Endothelial cell of umbilical vein (primary cell): ENCODE measurements at regions not wholly inside any gene's neighbourhood (a gene's known extent, or its start where the extent isn't known, plus 50 kb on each side); places are given as distances from the start of the nearest gene placed in this dataset.

Source experiments
- BruUV-seq: library from RNA; stranded (reverse); fragments of 400-500 nt; replicated peaks from 2 replicates; lab custom pipeline; 2021; lab: Mats Ljungman, UMichigan
- CTCF ChIA-PET: fragments of 300-600, 350-600 bp; sonication (Branson Sonifier 250); formaldehyde crosslinking; loops from one replicate; lab custom pipeline; 2021; ENCODE audit warnings: antibody characterized with exemption, inconsistent platforms; lab: Charles Lee
- POLR2A ChIA-PET: fragments of 300-600, 350-600 bp; sonication (Branson Sonifier 250); formaldehyde crosslinking; loops from one replicate; lab custom pipeline; 2021; ENCODE audit warnings: antibody characterized with exemption, inconsistent platforms; lab: Charles Lee
- DNase-seq: peaks from one replicate; pipeline ENCODE4 v3.0.0-alpha.2; 2011; ENCODE audit warnings: low read depth, low spot score
- FAIRE-seq: peaks from 2 replicates; lab custom pipeline; 2011; peaks lifted over from hg19 to GRCh38; lab: Jason Lieb, UNC
- H2AFZ ChIP-seq: 2 replicates; pipeline ENCODE4 v1.6.0; 2012; ENCODE audit warnings: low read depth, low read length, control low read depth, inconsistent platforms
- H3K27ac ChIP-seq: 2 replicates; pipeline ENCODE4 v1.5.1; 2011; ENCODE audit warnings: low read depth, mild to moderate bottlenecking, control low read depth, low read length, moderate library complexity; ENCODE audit not compliant: insufficient read depth
- H3K27me3 ChIP-seq, 2 experiments: 2 replicates each; pipeline versions ENCODE4 v1.6.0 to v1.6.1; 2011; ENCODE audit warnings: low read length in 2 of 2, mixed read lengths in 1 of 2; ENCODE audit not compliant: control insufficient read depth in 2 of 2, insufficient read depth in 2 of 2
- H3K36me3 ChIP-seq, 2 experiments: 2 replicates in 1 of 2; 3 replicates in 1 of 2; pipeline ENCODE4 v1.5.1; 2011; ENCODE audit warnings: low read length in 2 of 2, mild to moderate bottlenecking in 1 of 2, moderate library complexity in 1 of 2; ENCODE audit not compliant: control insufficient read depth in 2 of 2, insufficient read depth in 2 of 2; ENCODE audit errors: extremely low read depth in 1 of 2
- H3K4me1 ChIP-seq: 3 replicates; pipeline ENCODE4 v1.5.1; 2011; ENCODE audit warnings: mild to moderate bottlenecking, low read length; ENCODE audit not compliant: control insufficient read depth, insufficient read depth; ENCODE audit errors: extremely low read depth
- H3K4me2 ChIP-seq: 2 replicates; pipeline ENCODE4 v1.6.1; 2011; ENCODE audit warnings: low read length, control low read depth, mixed read lengths; ENCODE audit not compliant: insufficient read depth
- H3K4me3 ChIP-seq, 3 experiments: fragments of 200-600 bp in 1 of 3; sonication (generic), shearing (Covaris generic) in 1 of 3; replicated peaks in 1 of 3; 2 replicates each; pipeline ENCODE4 v1.5.1; 2011 to 2016; ENCODE audit warnings: control low read depth in 3 of 3, low read length in 3 of 3, mild to moderate bottlenecking in 2 of 3, inconsistent platforms in 1 of 3, low read depth in 1 of 3, moderate library complexity in 1 of 3; ENCODE audit not compliant: insufficient read depth in 1 of 3
- H3K79me2 ChIP-seq: 2 replicates; pipeline ENCODE4 v1.6.0; 2012; ENCODE audit warnings: low read length, inconsistent platforms; ENCODE audit not compliant: control insufficient read depth, insufficient read depth
- H3K9ac ChIP-seq: replicated peaks from 2 replicates; pipeline ENCODE3; 2011; ENCODE audit warnings: low read length, control low read depth; ENCODE audit not compliant: insufficient read depth; ENCODE audit errors: extremely low read depth
- H3K9me1 ChIP-seq: replicated peaks from 3 replicates; pipeline ENCODE4 v1.6.0; 2011; ENCODE audit warnings: mild to moderate bottlenecking, low read length; ENCODE audit not compliant: control insufficient read depth, insufficient read depth; ENCODE audit errors: extremely low read depth
- H3K9me3 ChIP-seq: replicated peaks from 2 replicates; pipeline ENCODE4 v1.5.1; 2012; ENCODE audit warnings: low read length, inconsistent platforms; ENCODE audit not compliant: control insufficient read depth, insufficient read depth
- H4K20me1 ChIP-seq: replicated peaks from 2 replicates; pipeline ENCODE3; 2011; ENCODE audit warnings: mild to moderate bottlenecking, low read length; ENCODE audit not compliant: control insufficient read depth, insufficient read depth; ENCODE audit errors: extremely low read depth
- FOS ChIP-seq: IDR thresholded peaks from 2 replicates; pipeline ENCODE4 v1.6.1; 2011; ENCODE audit warnings: mild to moderate bottlenecking, low read length, moderate library complexity, borderline replicate concordance; ENCODE audit not compliant: insufficient read depth
- GATA2 ChIP-seq: IDR thresholded peaks from 2 replicates; pipeline ENCODE4 v1.7.0; 2011; ENCODE audit warnings: low read depth, mild to moderate bottlenecking, moderate library complexity, mixed read lengths, low read length; ENCODE audit not compliant: insufficient read length, insufficient read depth
- MYC ChIP-seq: IDR thresholded peaks from one replicate; pipeline ENCODE4 v1.6.1; 2011; ENCODE audit warnings: mild to moderate bottlenecking, low read depth, low read length
- POLR2AphosphoS5 ChIP-seq: IDR thresholded peaks from 2 replicates; pipeline ENCODE4 v1.6.1; 2012; ENCODE audit warnings: low read depth, mild to moderate bottlenecking, control low read depth, low read length, moderate library complexity; ENCODE audit not compliant: insufficient read depth
- dilution Hi-C: fragments of 300-500 bp; cut with MboI; formaldehyde crosslinking; loops from one replicate; pipeline ENCODE4 v1.15.0; 2019; ENCODE audit warnings: low sequenced_read_pairs; ENCODE audit not compliant: extremely low pct_ligation_motif_present
- intact Hi-C: fragments of 100-400 bp; cut with micrococcal nuclease; formaldehyde crosslinking; loops from one replicate; pipeline ENCODE4 v1.10.0; 2022
- TF ChIP-seq, protein P1 (sequence below): IDR thresholded peaks from 2 replicates; pipeline ENCODE4 v1.6.1; 2011; ENCODE audit not compliant: insufficient read depth, insufficient read length
- TF ChIP-seq, protein P2 (sequence below), 2 donors: IDR thresholded peaks; 1 replicate in 1 of 2; 2 replicates in 1 of 2; pipeline ENCODE4 v1.5.1; 2011; ENCODE audit warnings: low read length in 2 of 2, mild to moderate bottlenecking in 2 of 2, moderate library complexity in 2 of 2, control low read depth in 1 of 2, inconsistent platforms in 1 of 2, low read depth in 1 of 2; ENCODE audit not compliant: insufficient read depth in 1 of 2; ENCODE audit errors: extremely low read depth in 1 of 2

DNA sequence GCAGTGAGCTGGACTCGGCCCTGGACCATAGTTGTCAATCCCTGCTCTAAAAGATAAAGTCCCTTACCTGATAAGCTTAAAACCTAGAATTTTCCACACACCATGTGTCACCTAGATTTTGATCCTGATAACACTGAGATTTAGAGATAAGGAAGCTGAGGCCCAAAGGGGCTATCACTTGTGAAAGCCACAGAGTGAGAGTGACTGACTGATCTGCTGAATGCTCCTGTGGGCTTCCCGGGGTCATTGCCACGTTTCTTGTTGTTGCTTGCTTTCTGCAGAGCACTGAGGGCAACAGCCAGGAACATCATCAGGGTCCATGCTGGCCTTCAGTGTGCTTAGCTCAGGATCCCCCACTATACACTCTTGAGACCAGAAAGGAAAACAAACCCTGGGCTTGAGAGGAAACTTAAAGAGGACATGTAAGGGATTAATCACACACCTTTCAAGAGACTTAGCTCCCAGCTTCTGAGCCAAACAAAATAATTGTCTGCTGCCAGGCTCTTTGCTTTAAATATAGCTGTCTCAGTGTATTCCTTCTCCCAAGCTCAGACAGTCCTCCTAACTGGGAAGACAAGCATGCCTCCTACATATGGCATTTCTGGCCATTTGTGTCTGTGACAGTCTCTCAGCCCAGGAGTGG, 82.6 kb upstream of the ARHGAP5 start:
- no peak for FAIRE-seq
- CTCF ChIA-PET, result interaction anchor here (1.1 kb wide), 1 partner anchor 17 kb away, joined by 5 read pairs; no protein-coding TSS in a partner anchor
- H2AFZ ChIP-seq, result no peak overlapping the region

DNA sequence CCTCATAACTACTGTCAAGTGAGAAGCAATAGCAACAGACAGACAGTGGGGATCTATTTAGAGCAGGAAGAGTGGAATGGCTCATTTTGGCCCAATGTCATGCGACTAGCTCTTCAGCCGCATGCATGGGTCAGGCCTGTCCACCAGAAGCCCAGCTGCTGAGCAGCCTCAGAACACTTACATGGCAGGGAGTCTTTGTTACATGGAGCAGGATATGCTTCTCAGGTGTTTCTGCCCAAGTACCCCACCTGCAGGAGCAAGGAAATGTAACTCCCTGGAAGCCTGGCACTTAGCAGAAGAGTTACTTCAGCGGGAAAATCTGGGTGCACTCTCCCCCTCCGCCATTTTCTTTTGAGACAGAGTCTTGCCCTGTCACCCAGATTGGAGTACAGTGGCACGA, 73.5 kb upstream of the ARHGAP5 start:
- H3K27ac ChIP-seq, result no peak overlapping the region
- FAIRE-seq (no peak), DNase-seq (no peak)
- H3K4me1 ChIP-seq, result no peaks in the 10 kb centered on the region
- no peak overlapping the region for H3K9ac ChIP-seq
- no peaks in the 10 kb centered on the region for H4K20me1 ChIP-seq
- no peak overlapping the region for H3K4me2 ChIP-seq
- no peak overlapping the region for H3K4me3 ChIP-seq
- no TSS peak for BruUV-seq
- CTCF ChIA-PET, result no interaction called here
- POLR2A ChIA-PET, result no interaction called here
- H3K79me2 ChIP-seq, result no peaks in the 10 kb centered on the region
- H3K9me3 ChIP-seq, result no peaks in the 10 kb centered on the region
- no peak overlapping the region for H2AFZ ChIP-seq
- TF ChIP-seq, protein P1, sequence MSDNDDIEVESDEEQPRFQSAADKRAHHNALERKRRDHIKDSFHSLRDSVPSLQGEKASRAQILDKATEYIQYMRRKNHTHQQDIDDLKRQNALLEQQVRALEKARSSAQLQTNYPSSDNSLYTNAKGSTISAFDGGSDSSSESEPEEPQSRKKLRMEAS, result no peak
- TF ChIP-seq, protein P2, sequence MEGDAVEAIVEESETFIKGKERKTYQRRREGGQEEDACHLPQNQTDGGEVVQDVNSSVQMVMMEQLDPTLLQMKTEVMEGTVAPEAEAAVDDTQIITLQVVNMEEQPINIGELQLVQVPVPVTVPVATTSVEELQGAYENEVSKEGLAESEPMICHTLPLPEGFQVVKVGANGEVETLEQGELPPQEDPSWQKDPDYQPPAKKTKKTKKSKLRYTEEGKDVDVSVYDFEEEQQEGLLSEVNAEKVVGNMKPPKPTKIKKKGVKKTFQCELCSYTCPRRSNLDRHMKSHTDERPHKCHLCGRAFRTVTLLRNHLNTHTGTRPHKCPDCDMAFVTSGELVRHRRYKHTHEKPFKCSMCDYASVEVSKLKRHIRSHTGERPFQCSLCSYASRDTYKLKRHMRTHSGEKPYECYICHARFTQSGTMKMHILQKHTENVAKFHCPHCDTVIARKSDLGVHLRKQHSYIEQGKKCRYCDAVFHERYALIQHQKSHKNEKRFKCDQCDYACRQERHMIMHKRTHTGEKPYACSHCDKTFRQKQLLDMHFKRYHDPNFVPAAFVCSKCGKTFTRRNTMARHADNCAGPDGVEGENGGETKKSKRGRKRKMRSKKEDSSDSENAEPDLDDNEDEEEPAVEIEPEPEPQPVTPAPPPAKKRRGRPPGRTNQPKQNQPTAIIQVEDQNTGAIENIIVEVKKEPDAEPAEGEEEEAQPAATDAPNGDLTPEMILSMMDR (IDR thresholded peaks at IDR 0.05; ENCODE audit: extremely low read depth in 1 of 2, insufficient read depth in 1 of 2, low read depth in 1 of 2, low read length in 2 of 2), result no peak
- TF ChIP-seq POLR2AphosphoS5, result no peak
- TF ChIP-seq FOS, result no peak
- peaks cover 0 to 3% of the 10 kb centered on the region in 2 experiments for H3K27me3 ChIP-seq
- intact Hi-C loops (no loop called here), dilution Hi-C loops (no loop called here)
- no peaks in the 10 kb centered on the region for H3K9me1 ChIP-seq
- no peaks in the 10 kb centered on the region for H3K36me3 ChIP-seq

More for the DNA sequence above, 82.6 kb upstream of the ARHGAP5 start:
- intact Hi-C loops (no loop called here), dilution Hi-C loops (no loop called here)
- BruUV-seq, result no TSS peak
- Histone ChIP-seq H3K27ac (no peak overlapping the region), H3K27me3 (no peaks in the 10 kb centered on the region), H3K4me1 (no peaks in the 10 kb centered on the region), H4K20me1 (no peaks in the 10 kb centered on the region), H3K9ac (no peak overlapping the region), H3K79me2 (no peaks in the 10 kb centered on the region), H3K9me3 (no peaks in the 10 kb centered on the region), H3K4me3 (no peak overlapping the region), H3K9me1 (no peaks in the 10 kb centered on the region), H3K36me3 (no peaks in the 10 kb centered on the region), H3K4me2 (no peak overlapping the region)
- DNase-seq, result no peak
- no peak for TF ChIP-seq FOS
- TF ChIP-seq, protein P2 (IDR thresholded peaks at IDR 0.05; ENCODE audit: extremely low read depth in 1 of 2, insufficient read depth in 1 of 2, low read depth in 1 of 2, low read length in 2 of 2), result no peak
- TF ChIP-seq GATA2, result peak; percentile 54
- TF ChIP-seq MYC, result no peak
- POLR2A ChIA-PET, result no interaction called here
